ENCODE measurements at regions not wholly inside any gene's neighbourhood (a gene's known extent, or its start where the extent isn't known, plus 50 kb on each side); places are given as distances from the start of the nearest gene placed in this dataset.

GRCh38 chr18:71209944-71210343 lies 921.1 kb downstream of the SOCS6 start:
- DNase-seq, result no peak

DNA sequence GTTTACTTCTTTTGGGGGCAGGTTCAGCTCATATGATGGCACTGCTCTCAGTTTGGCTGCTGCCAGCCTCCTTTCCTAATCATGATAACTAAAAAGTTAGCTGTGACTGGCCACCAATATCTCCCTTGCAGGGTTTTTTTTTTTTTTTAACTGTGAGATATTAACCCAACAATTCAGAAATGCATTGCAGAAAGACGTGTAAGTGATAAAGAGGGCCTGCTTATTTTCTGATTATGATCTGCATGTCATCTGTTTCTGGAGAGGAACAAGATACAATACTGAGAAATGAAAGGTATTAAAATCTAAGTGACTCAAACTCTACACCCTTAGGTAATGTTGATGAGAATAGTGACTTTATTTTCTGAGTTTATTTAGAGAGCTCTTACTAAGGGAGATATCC lies 905.6 kb downstream of the SOCS6 start:
- DNase-seq, result no peak

DNA sequence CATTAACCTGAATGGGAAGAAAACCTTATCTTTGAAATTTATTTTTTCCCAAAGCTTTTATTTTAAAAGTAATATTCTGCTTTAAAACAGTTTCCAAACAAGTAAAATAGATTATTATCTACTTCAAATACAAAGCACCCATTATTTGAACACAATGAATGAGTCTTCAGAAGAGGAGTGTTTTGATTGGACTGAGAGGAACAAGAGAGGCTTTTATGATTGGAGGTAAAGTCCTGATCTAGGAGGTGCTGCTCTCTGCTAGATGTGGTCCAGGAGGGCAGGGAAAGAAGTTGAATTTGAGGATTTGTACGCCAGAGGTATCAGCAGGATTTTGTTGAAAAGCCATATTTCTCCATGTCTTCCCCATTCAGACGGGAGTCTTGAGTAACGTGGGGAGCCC lies 900.7 kb downstream of the SOCS6 start:
- no peak for DNase-seq

- no peak for DNase-seq
These were observed 879.8 kb downstream of the SOCS6 start for GRCh38 chr18:71168557-71169145.

- no peak for DNase-seq
These were observed 847.6 kb downstream of the SOCS6 start for GRCh38 chr18:71136487-71136886.

DNA sequence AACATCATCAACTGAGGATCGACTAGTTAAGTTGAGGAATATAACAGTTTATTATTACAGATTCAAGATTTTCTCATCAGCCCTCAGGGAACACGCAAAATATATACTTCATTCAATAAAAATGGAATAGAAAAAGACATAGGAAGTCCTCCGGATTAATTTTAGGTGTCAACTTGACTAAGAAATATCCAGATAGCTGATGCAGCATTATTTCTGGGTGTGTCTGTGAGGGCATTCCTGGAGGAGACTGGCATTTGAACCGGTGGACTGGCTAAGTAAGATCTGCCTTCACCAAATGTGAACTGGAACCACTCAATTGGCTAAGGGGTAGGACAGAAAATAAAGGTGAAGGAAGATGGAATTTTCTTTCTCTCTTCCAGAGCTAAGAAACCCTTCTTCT lies 845.3 kb downstream of the SOCS6 start:
- no peak for DNase-seq

DNA sequence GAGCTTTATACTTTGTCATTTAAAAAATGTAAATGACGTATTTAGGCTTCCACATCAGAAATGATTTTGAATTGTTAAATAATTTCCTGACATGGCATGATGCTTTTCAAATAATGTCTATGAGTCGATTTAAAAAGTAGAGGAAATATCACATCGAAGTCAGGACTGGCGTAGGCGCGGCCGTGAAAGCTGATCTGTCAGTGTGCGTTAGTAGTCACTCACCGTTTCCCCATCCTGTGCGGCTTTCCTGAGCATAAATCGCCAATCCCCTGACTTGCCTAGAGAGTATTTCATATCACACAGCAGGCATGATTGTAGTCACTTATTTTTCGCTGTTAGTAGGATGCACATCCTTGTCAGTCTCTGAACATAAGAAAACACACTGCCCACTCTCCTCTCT lies 843.1 kb downstream of the SOCS6 start:
- no peak for DNase-seq

DNA sequence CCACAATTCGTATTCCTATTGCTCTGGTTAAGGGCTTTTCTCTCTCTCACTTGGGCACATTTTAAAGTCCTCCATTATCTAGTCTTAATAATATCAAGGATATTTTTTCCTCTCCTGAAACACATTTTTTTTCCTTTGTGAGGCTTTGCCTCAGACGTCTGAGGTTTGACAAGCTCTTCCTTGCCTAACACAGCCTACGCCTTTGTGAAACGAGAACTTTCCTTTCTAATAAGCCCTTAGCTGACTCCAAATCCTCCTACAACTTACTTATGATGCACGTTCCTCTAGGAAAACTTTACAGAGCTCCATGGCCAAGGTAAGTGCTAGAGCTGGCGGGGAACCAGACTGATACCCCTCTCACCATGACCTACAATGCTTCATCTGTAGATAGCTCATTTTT lies 841.5 kb downstream of the SOCS6 start:
- DNase-seq, result no peak

DNA sequence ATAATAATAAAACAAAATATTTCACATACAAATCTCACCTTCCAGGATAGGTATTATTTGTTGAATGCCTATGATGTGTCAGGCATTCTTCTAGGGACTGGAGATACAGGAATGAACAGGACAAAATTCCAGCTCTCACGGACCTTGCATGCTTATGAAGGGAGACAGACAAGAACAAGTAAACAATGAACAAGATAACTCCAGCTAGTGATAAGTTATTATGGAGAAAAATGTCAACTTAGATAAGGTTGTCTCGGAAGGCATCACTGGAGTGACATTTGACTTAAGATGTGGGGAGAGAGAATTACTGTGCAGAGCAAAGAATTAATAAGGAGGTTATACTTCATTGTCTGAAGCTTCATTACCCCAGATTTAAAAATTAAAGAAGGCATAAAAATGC lies 836.7 kb downstream of the SOCS6 start:
- no peak for DNase-seq

DNA sequence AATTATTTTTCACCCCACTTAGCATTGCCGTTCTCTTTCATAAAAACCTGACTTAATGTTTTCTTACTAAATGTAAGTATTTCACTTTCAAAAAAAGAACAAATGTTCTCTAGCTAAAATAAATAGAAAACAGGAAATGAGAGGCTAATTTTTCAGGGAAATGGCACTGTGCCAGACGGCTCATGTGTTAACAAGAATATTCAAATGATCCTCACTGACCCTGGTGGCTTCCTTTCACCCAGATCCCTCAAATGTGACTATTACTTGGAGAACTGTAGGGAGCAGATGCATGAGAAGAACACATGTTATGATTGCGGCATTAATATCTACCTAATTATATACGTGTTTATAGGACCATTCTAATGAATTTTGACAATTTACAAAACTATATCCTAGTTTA lies 827.7 kb downstream of the SOCS6 start:
- DNase-seq, result no peak

DNA sequence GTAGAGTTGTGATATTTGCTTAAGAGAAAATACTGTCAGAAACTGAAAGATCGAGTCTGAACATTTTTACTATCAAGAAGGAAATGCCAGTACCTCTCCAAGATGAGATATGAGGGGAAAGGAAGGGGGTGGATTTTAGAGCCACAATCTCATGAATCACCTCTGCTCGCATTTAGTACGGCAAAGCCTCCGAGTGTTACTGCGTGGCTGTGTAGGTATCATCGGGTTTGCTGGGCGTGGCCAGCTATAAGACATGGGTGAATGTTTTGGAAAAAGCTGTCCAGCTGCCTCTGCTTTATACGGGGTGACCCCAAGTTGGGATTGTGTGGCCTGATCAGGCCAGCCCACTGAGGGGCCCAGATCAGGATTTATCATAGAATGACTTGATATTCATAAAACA lies 826.4 kb downstream of the SOCS6 start:
- no peak for DNase-seq

GRCh38 chr18:71114550-71115210 lies 825.8 kb downstream of the SOCS6 start:
- no peak for DNase-seq

GRCh38 chr18:71107244-71107643 lies 818.4 kb downstream of the SOCS6 start:
- DNase-seq, result no peak

GRCh38 chr18:71106701-71107100 lies 817.9 kb downstream of the SOCS6 start:
- DNase-seq, result no peak

- DNase-seq, result no peak
These were observed 817.2 kb downstream of the SOCS6 start for GRCh38 chr18:71105994-71106546.

DNA sequence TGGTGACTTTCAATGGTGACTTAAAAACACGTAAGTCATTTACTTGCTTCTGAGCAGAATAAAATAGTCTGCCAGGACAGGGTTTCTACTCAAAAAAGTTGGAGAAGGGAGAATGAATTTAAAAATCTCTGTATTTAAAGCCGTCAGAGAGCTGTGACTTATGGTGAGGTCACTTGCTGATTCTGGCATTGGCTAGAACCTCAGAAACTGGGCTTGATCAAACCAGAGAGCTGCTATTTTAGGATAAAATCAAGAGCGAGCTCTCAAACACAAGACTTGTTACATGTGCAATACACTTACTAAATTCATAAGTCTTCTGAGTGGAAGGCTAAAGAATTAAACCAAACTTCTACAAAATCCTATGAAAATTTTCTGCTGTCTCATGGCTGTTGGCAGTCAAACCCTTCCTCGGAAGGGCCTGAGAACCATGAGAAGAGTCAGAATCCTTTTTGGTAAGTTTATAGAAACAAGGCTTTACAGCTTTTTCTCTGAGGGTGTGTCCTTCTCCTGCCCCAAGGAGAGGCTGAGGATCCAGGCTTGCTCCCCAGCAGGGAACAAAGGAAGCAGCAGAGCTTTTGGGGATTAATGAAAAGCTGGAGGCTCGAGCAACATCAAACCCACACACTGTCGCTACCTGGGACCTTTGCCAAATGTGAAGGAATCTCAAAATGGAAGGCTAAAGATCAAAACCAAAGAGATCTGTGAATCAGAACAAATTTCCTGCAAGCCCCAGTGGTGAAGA lies 816.4 kb downstream of the SOCS6 start:
- DNase-seq, result no peak

GRCh38 chr18:71079606-71080005 lies 790.8 kb downstream of the SOCS6 start:
- no peak for DNase-seq

- DNase-seq, result no peak
These were observed 788.6 kb downstream of the SOCS6 start for GRCh38 chr18:71077451-71077850.

GRCh38 chr18:71075147-71075546 lies 786.3 kb downstream of the SOCS6 start:
- DNase-seq, result no peak

- DNase-seq, result no peak
These were observed 779.5 kb downstream of the SOCS6 start for GRCh38 chr18:71068338-71068737.

GRCh38 chr18:71049893-71050292 lies 761.0 kb downstream of the SOCS6 start:
- no peak for DNase-seq

DNA sequence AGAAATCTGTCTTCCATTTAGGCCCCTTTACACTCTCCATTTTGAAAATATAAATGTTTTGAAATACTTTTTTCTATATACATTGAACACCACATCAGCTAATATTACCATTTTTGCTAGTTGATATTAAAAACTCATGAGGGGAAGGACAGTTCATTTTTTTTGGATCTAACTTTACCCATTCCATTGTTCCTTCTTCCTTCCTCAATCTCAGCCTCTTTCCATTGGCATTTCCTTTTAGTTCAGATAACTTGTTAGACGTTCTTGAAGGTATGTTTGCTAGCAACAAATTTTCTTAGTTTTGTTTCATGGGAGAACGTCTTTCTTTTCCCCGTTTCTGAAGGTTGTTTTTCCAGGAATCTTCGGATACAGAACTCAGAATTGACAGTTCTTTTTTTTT lies 759.0 kb downstream of the SOCS6 start:
- no peak for DNase-seq

- no peak for DNase-seq
These were observed 756.7 kb downstream of the SOCS6 start for GRCh38 chr18:71045331-71046065.
